AG10803 (cell line): ENCODE measurements at regions not wholly inside any gene's neighbourhood (a gene's known extent, or its start where the extent isn't known, plus 50 kb on each side); places are given as distances from the start of the nearest gene placed in this dataset.

Experiments
- DNase-seq: peaks from one replicate; pipeline ENCODE4 v3.0.0; 2010; ENCODE audit warnings: low read depth
- H3K4me3 ChIP-seq: 2 replicates; pipeline ENCODE4 v1.5.1; 2011; ENCODE audit warnings: mild to moderate bottlenecking, low read length, control low read depth
- TF ChIP-seq, protein P1 (sequence below): conservative IDR thresholded peaks from 2 replicates; pipeline ENCODE4 v1.5.1; 2011; ENCODE audit warnings: mild to moderate bottlenecking, low read length, control low read depth, inconsistent platforms

DNA sequence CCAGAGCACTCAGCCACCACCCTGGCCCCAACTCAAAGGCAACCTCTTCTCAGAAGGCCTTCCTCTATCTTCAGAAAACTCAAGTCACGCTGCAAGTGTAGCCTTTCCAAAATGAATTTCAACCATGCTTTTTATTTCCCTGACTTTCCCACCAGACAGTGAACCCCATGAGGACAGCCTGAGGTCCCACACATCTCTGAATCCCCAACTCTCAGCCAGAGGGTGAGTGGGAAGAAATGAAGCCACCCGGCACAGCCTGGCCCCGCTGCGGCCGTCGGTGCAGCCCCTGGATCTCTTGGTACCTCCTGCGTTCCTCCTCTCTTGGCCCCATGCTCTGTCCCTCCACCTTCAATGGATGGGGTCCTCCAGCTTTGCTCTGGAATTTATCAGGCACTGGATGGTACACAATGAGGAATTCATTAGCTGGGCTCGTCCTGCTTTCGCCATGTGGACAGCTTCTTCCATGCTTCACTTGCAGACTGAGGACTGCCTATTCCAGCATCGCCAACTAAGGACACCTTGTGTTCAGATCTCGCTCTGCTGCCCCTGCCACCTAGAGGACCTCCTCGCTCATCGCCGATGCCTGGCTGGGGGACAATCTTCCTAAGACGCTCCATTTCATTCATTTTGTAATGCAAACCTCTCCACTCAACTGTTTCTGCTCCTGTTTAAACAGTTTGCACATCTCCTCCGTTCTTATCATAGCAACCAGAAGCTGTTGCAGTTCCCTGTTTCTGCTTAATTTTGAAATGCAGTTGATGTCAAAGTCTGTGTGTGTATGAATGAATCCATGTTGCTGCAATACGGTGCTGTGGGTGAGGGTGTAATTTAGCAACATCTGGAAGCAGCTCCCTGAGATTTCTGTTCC is 672.1 kb downstream of the TBC1D22A start:
- H3K4me3 ChIP-seq = no peak overlapping the region
- no peak for DNase-seq
- TF ChIP-seq, protein P1, sequence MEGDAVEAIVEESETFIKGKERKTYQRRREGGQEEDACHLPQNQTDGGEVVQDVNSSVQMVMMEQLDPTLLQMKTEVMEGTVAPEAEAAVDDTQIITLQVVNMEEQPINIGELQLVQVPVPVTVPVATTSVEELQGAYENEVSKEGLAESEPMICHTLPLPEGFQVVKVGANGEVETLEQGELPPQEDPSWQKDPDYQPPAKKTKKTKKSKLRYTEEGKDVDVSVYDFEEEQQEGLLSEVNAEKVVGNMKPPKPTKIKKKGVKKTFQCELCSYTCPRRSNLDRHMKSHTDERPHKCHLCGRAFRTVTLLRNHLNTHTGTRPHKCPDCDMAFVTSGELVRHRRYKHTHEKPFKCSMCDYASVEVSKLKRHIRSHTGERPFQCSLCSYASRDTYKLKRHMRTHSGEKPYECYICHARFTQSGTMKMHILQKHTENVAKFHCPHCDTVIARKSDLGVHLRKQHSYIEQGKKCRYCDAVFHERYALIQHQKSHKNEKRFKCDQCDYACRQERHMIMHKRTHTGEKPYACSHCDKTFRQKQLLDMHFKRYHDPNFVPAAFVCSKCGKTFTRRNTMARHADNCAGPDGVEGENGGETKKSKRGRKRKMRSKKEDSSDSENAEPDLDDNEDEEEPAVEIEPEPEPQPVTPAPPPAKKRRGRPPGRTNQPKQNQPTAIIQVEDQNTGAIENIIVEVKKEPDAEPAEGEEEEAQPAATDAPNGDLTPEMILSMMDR = no peak

DNA sequence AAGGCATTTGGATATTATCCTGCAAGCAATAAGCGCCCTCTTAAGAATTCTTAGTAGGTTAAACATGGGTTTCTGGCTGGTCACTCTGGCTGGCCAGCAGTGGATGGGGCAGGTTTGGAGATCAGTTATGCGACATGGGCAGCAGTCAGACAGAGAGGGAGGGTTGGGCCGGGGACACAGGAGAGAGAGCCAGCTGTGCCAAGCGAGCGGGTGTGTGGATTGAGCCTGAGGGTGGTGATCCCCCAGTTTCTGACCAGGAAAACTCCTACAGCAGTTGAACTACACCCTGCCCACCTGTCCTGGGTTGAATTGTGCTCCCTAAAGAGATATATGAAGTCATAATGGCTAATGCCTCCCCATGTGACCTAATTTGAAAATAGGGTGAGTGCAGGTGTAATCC is 671.2 kb downstream of the TBC1D22A start:
- DNase-seq = no peak
- no peak overlapping the region for H3K4me3 ChIP-seq
- TF ChIP-seq, protein P1 = no peak

DNA sequence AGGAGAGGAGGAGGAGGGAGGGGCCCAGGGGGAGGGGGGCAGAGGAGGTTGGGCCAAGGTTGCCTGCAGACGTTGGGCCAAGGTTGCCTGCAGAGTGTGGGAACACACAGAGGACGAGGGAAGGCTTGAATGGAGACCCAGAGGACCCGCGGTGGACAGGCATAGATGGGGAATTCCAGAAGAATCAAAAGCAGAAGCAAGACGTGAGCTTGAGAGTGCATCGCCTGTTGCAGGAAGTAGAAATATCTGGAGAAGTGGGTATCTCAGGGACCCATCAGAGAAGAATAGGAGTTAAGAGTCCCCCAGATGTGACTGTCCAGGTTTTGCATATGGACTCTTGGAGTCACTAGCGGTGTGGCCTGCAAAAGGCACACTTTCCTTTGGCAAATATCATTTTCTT is 670.2 kb downstream of the TBC1D22A start:
- no peak overlapping the region for H3K4me3 ChIP-seq
- TF ChIP-seq, protein P1 = no peak
- DNase-seq = no peak

DNA sequence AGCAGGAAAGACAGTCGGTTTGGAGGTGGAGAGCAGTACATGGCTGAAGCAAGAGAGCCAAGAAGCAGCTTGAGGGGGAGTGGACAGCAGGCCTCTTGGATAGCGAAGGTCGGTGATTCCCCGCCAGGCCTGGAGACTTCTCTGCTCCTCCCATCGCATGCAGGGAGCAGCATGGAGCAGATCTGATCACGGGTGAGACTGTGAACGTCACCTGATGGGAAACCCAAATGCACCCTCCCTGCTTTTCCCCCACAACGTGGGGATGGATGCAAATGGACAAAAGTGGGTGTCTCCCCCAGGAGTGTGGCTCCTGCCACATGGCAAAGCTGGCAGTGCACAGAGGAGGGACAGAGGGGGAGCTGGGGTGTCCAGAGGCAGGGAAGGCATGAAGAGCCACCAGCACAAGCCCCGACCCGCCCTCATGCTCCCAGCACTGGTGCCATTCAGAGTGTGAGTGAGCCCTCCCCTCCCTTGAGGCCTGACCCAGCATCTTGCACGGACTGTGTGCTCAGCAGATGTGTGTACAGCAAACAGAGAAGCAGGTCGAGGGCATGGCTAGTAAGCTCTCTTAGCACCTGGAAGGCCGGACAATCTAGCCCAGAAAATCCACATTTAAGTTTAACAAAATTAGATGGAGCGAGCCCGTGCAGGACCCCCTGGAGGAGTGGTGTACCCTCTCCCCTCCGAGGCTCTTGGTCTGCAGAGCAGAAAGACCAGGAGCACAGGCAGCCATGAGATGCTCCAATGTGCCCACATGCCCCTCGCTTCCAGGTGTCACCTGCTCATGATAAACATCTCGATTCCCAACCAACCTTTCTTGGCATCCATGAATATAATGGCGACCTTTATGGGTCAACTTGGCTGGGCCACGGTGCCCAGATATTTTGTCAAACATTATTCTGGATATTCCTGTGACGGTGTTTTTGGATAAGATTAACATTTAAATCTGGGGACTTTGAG is 661.7 kb downstream of the TBC1D22A start:
- no peak overlapping the region for H3K4me3 ChIP-seq
- TF ChIP-seq, protein P1 = no peak
- no peak for DNase-seq

DNA sequence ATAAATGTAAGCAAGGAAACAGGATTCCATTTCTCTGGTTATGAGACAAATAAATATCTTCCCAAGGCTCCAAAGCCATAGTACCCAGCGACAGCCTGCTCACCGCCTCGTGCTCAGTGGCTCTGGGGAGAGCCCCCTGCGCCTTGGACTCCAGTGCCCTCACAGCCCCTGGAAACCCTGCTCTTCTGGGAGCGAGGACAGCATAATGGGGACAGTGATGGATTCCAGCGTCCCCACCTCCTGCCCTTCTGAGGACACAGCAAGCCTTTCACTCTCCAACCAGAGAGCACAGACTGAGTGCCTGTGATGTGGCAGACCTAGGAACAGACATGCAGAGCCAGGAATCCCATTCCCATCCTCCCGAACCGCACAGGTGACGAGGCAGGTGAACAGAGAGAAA is 660.8 kb downstream of the TBC1D22A start:
- TF ChIP-seq, protein P1 = no peak
- no peak overlapping the region for H3K4me3 ChIP-seq
- DNase-seq = no peak

DNA sequence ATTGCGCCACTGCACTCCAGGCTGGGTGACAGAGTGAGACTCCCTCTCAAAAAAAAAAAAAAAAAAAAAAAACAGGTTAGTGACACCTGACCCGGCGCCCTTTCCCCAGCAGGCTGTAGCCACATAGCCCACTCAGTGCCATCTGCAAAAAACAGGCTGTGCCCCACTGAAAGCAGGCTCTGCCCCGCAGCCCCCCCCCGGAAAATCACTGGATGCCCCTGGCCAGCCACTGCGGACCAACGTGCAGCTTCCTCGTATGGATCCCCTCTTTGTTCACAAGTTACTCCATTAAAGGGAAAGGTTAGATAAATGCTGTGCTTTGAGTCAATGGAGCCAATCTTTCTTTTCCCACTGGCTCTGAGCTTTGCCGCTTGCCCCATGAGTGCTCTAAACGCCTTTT is 660.3 kb downstream of the TBC1D22A start:
- TF ChIP-seq, protein P1 = no peak

More for the DNA sequence above, 660.3 kb downstream of the TBC1D22A start:
- no peak overlapping the region for H3K4me3 ChIP-seq
- DNase-seq = no peak
